ENCODE measurements at regions not wholly inside any gene's neighbourhood (a gene's known extent, or its start where the extent isn't known, plus 50 kb on each side); places are given as distances from the start of the nearest gene placed in this dataset.
"Not testable (repeated sequence)": the region's sequence is repeated elsewhere in the genome, so short reads cannot be mapped to it uniquely, and the experiment has no call there.

- no peak for DNase-seq (ENCODE audit: low read depth in 4 of 4, low spot score in 3 of 4)
These were observed 266.2 kb upstream of the FOXF1 start for GRCh38 chr16:86244158-86244557.

GRCh38 chr16:86244936-86245335 is 265.4 kb upstream of the FOXF1 start:
- DNase-seq (ENCODE audit: low read depth in 4 of 4, low spot score in 3 of 4) = no peak

- DNase-seq (ENCODE audit: low read depth in 4 of 4, low spot score in 3 of 4) = no peak
These were observed 265.0 kb upstream of the FOXF1 start for GRCh38 chr16:86245351-86245750.

- no peak for DNase-seq (ENCODE audit: low read depth in 4 of 4, low spot score in 3 of 4)
These were observed 264.4 kb upstream of the FOXF1 start for GRCh38 chr16:86245895-86246294.

- DNase-seq (ENCODE audit: low read depth in 4 of 4, low spot score in 3 of 4) = no peak
These were observed 261.9 kb upstream of the FOXF1 start for GRCh38 chr16:86248310-86248905.

- no peak for DNase-seq (ENCODE audit: low read depth in 4 of 4, low spot score in 3 of 4)
These were observed 260.7 kb upstream of the FOXF1 start for GRCh38 chr16:86249631-86250030.

GRCh38 chr16:86251682-86252081 is 258.6 kb upstream of the FOXF1 start:
- DNase-seq (ENCODE audit: low read depth in 4 of 4, low spot score in 3 of 4) = no peak

- no peak for DNase-seq (ENCODE audit: low read depth in 4 of 4, low spot score in 3 of 4)
These were observed 257.7 kb upstream of the FOXF1 start for GRCh38 chr16:86252596-86252995.

- no peak for DNase-seq (ENCODE audit: low read depth in 4 of 4, low spot score in 3 of 4)
These were observed 254.4 kb upstream of the FOXF1 start for GRCh38 chr16:86255966-86256365.

GRCh38 chr16:86256995-86257394 is 253.3 kb upstream of the FOXF1 start:
- DNase-seq (ENCODE audit: low read depth in 4 of 4, low spot score in 3 of 4) = no peak

- DNase-seq (ENCODE audit: low read depth in 4 of 4, low spot score in 3 of 4) = no peak
These were observed 252.8 kb upstream of the FOXF1 start for GRCh38 chr16:86257546-86257945.

- no peak for DNase-seq (ENCODE audit: low read depth in 4 of 4, low spot score in 3 of 4)
These were observed 251.6 kb upstream of the FOXF1 start for GRCh38 chr16:86258713-86259112.

GRCh38 chr16:86259499-86259898 is 250.8 kb upstream of the FOXF1 start:
- no peak for DNase-seq (ENCODE audit: low read depth in 4 of 4, low spot score in 3 of 4)

GRCh38 chr16:86261379-86261778 is 248.9 kb upstream of the FOXF1 start:
- DNase-seq (ENCODE audit: low read depth in 4 of 4, low spot score in 3 of 4) = no peak

GRCh38 chr16:86267657-86268056 is 242.7 kb upstream of the FOXF1 start:
- not testable (repeated sequence) for DNase-seq (ENCODE audit: low read depth in 4 of 4, low spot score in 3 of 4)

- DNase-seq (ENCODE audit: low read depth in 4 of 4, low spot score in 3 of 4) = no peak
These were observed 239.6 kb upstream of the FOXF1 start for GRCh38 chr16:86270696-86271095.

- DNase-seq (ENCODE audit: low read depth in 4 of 4, low spot score in 3 of 4) = no peak
These were observed 237.6 kb upstream of the FOXF1 start for GRCh38 chr16:86272744-86273143.

GRCh38 chr16:86277221-86277620 is 233.1 kb upstream of the FOXF1 start:
- no peak for DNase-seq (ENCODE audit: low read depth in 4 of 4, low spot score in 3 of 4)

- not testable (repeated sequence) for DNase-seq (ENCODE audit: low read depth in 4 of 4, low spot score in 3 of 4)
These were observed 232.5 kb upstream of the FOXF1 start for GRCh38 chr16:86277859-86278258.

- DNase-seq (ENCODE audit: low read depth in 4 of 4, low spot score in 3 of 4) = no peak
These were observed 228.9 kb upstream of the FOXF1 start for GRCh38 chr16:86281421-86281820.

- DNase-seq (ENCODE audit: low read depth in 4 of 4, low spot score in 3 of 4) = no peak
These were observed 226.4 kb upstream of the FOXF1 start for GRCh38 chr16:86283944-86284343.

- no peak for DNase-seq (ENCODE audit: low read depth in 4 of 4, low spot score in 3 of 4)
These were observed 224.9 kb upstream of the FOXF1 start for GRCh38 chr16:86285421-86285820.
